ENCODE measurements at regions not wholly inside any gene's neighbourhood (a gene's known extent, or its start where the extent isn't known, plus 50 kb on each side); places are given as distances from the start of the nearest gene placed in this dataset.

- H3K4me3 Mint-ChIP-seq = no peak overlapping the region
- no peaks in the 10 kb centered on the region for H3K36me3 Mint-ChIP-seq (ENCODE audit: low read depth)
- intact Hi-C loops (cut with DNase I, micrococcal nuclease) = no loop called here
- no peak for DNase-seq
- Histone ChIP-seq H3K36me3 (ENCODE audit: insufficient read depth, low read length) (no peaks in the 10 kb centered on the region), H3K27ac (ENCODE audit: low read depth in 1 of 2, low read length in 2 of 2) (no peak overlapping the region), H3K27me3 (ENCODE audit: control insufficient read depth in 1 of 2, insufficient read depth in 2 of 2, low read length in 2 of 2) (no peaks in the 10 kb centered on the region), H3K4me1 (ENCODE audit: insufficient read depth, low read length) (no peaks in the 10 kb centered on the region), H3K4me3 (ENCODE audit: low read length) (no peak overlapping the region), H3K9me3 (ENCODE audit: control insufficient read depth in 1 of 2, insufficient read depth in 1 of 2, low read length in 2 of 2) (no peaks in the 10 kb centered on the region)
- ChIA-PET POLR2A (no interaction called here), CTCF (no interaction called here)
- no peaks in the 10 kb centered on the region for H3K4me1 Mint-ChIP-seq (ENCODE audit: low read depth)
- no peak for TF ChIP-seq CTCF (IDR thresholded peaks at IDR 0.05)
- no peak overlapping the region for H3K27ac Mint-ChIP-seq
- H3K27me3 Mint-ChIP-seq = no peaks in the 10 kb centered on the region
- H3K9me3 Mint-ChIP-seq = peaks cover 20% of the 10 kb centered on the region
- no peak for ATAC-seq (ENCODE audit: poor library complexity)
Observed at GRCh38 chr6:67916399-67916798, 718.7 kb upstream of the ADGRB3 start.

GRCh38 chr6:67914419-67914818 is 720.7 kb upstream of the ADGRB3 start:
- Histone ChIP-seq H3K9me3 (ENCODE audit: control insufficient read depth in 1 of 2, insufficient read depth in 1 of 2, low read length in 2 of 2) (peaks cover 0 to 4% of the 10 kb centered on the region in 2 experiments), H3K4me3 (ENCODE audit: low read length) (no peak overlapping the region), H3K27ac (ENCODE audit: low read depth in 1 of 2, low read length in 2 of 2) (no peak overlapping the region), H3K4me1 (ENCODE audit: insufficient read depth, low read length) (no peaks in the 10 kb centered on the region), H3K36me3 (ENCODE audit: insufficient read depth, low read length) (no peaks in the 10 kb centered on the region), H3K27me3 (ENCODE audit: control insufficient read depth in 1 of 2, insufficient read depth in 2 of 2, low read length in 2 of 2) (no peaks in the 10 kb centered on the region)
- H3K36me3 Mint-ChIP-seq (ENCODE audit: low read depth) = no peaks in the 10 kb centered on the region
- TF ChIP-seq CTCF (IDR thresholded peaks at IDR 0.05) = no peak
- H3K9me3 Mint-ChIP-seq = peaks cover 18% of the 10 kb centered on the region
- H3K27me3 Mint-ChIP-seq = no peaks in the 10 kb centered on the region
- CTCF ChIA-PET = no interaction called here
- intact Hi-C loops (cut with DNase I, micrococcal nuclease) = no loop called here
- POLR2A ChIA-PET = no interaction called here
- no peak overlapping the region for H3K4me3 Mint-ChIP-seq
- no peaks in the 10 kb centered on the region for H3K4me1 Mint-ChIP-seq (ENCODE audit: low read depth)
- no peak overlapping the region for H3K27ac Mint-ChIP-seq
- ATAC-seq (ENCODE audit: poor library complexity) (no peak), DNase-seq (no peak)

GRCh38 chr6:67909354-67909753 is 725.7 kb upstream of the ADGRB3 start:
- no peak overlapping the region for H3K4me3 Mint-ChIP-seq
- Histone ChIP-seq H3K36me3 (ENCODE audit: insufficient read depth, low read length) (no peaks in the 10 kb centered on the region), H3K27me3 (ENCODE audit: control insufficient read depth in 1 of 2, insufficient read depth in 2 of 2, low read length in 2 of 2) (no peaks in the 10 kb centered on the region), H3K9me3 (ENCODE audit: control insufficient read depth in 1 of 2, insufficient read depth in 1 of 2, low read length in 2 of 2) (peaks cover 0 to 4% of the 10 kb centered on the region in 2 experiments), H3K4me3 (ENCODE audit: low read length) (no peak overlapping the region), H3K27ac (ENCODE audit: low read depth in 1 of 2, low read length in 2 of 2) (no peak overlapping the region), H3K4me1 (ENCODE audit: insufficient read depth, low read length) (no peaks in the 10 kb centered on the region)
- CTCF ChIA-PET = no interaction called here
- H3K9me3 Mint-ChIP-seq = peaks cover 11% of the 10 kb centered on the region
- H3K36me3 Mint-ChIP-seq (ENCODE audit: low read depth) = no peaks in the 10 kb centered on the region
- no peaks in the 10 kb centered on the region for H3K27me3 Mint-ChIP-seq
- ATAC-seq (ENCODE audit: poor library complexity) (no peak), DNase-seq (no peak)
- H3K4me1 Mint-ChIP-seq (ENCODE audit: low read depth) = no peaks in the 10 kb centered on the region
- no peak for TF ChIP-seq CTCF (IDR thresholded peaks at IDR 0.05)
- intact Hi-C loops (cut with DNase I, micrococcal nuclease) = no loop called here
- POLR2A ChIA-PET = no interaction called here
- no peak overlapping the region for H3K27ac Mint-ChIP-seq
